IMR-90 (cell line): ENCODE measurements at regions not wholly inside any gene's neighbourhood (a gene's known extent, or its start where the extent isn't known, plus 50 kb on each side); places are given as distances from the start of the nearest gene placed in this dataset.

ENCODE experiments used
- BHLHE40 ChIP-seq: fragments of 150-350 bp; IDR thresholded peaks from 2 replicates; pipeline ENCODE4 v1.6.1; 2016; ENCODE audit warnings: mild to moderate bottlenecking, low read depth, low read length
- CEBPB ChIP-seq: IDR thresholded peaks from 2 replicates; pipeline ENCODE4 v1.6.1; 2012; ENCODE audit warnings: low read depth, low read length, improper control_type of control experiment
- FOS ChIP-seq: fragments of 150-350 bp; IDR thresholded peaks from 2 replicates; pipeline ENCODE4 v1.6.1; 2016; ENCODE audit warnings: low read depth, low read length
- MAFK ChIP-seq: IDR thresholded peaks from 2 replicates; pipeline ENCODE4 v1.6.1; 2012; ENCODE audit warnings: low read depth, low read length, improper control_type of control experiment
- MXI1 ChIP-seq: IDR thresholded peaks from 2 replicates; pipeline ENCODE4 v1.6.1; 2012; ENCODE audit warnings: low read depth, mild to moderate bottlenecking, low read length, moderate library complexity, borderline replicate concordance
- POLR2A ChIP-seq: IDR thresholded peaks from 2 replicates; pipeline ENCODE4 v1.6.1; 2012; ENCODE audit warnings: mild to moderate bottlenecking, low read depth, low read length
- RAD21 ChIP-seq: IDR thresholded peaks from 2 replicates; pipeline ENCODE4 v1.6.1; 2012; ENCODE audit warnings: low read length, improper control_type of control experiment
- RCOR1 ChIP-seq: IDR thresholded peaks from 2 replicates; pipeline ENCODE4 v1.6.1; 2012; ENCODE audit warnings: mild to moderate bottlenecking, low read length, improper control_type of control experiment; ENCODE audit not compliant: insufficient replicate concordance
- RFX5 ChIP-seq: IDR thresholded peaks from 2 replicates; pipeline ENCODE4 v1.8.0; 2012; ENCODE audit warnings: low read depth, mild to moderate bottlenecking, low read length, moderate library complexity
- SMC3 ChIP-seq: fragments of 150-350 bp; IDR thresholded peaks from 2 replicates; pipeline ENCODE4 v1.6.1; 2016; ENCODE audit warnings: low read depth, mild to moderate bottlenecking, antibody characterized with exemption, low read length, moderate library complexity
- TF ChIP-seq, protein P1 (sequence below): conservative IDR thresholded peaks from 2 replicates; pipeline ENCODE4 v1.5.1; 2012; ENCODE audit warnings: mild to moderate bottlenecking, low read depth, low read length, improper control_type of control experiment
- TF ChIP-seq, protein P2 (sequence below): fragments of 150-350 bp; IDR thresholded peaks from 2 replicates; pipeline ENCODE4 v1.6.1; 2016; ENCODE audit warnings: low read depth, mild to moderate bottlenecking, low read length, moderate library complexity, borderline replicate concordance
- TF ChIP-seq, protein P3 (sequence below): fragments of 150-350 bp; IDR thresholded peaks from 2 replicates; pipeline ENCODE4 v1.6.1; 2017; ENCODE audit warnings: mild to moderate bottlenecking, antibody characterized with exemption, low read length, low read depth

DNA sequence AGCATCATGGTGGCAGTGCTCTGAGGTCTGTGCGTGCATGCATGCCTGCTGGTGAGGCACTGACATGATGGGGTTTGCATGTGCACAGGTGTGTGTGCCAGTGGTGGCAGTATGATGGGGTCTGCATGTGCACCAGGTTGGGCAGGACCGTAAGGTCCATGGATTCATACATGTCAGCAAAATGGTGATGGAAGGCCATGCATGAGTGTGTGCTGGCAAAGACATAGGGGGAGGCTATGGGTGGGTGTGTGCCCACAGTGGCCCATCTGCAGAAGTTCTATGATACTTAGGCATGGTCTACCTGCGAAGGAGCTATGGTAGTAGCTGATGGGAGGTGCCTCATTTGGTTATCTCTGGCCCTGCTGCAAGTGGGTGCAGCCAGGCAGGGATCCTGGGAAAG, 348.0 kb upstream of the TARS1 start:
- TF ChIP-seq, protein P1, sequence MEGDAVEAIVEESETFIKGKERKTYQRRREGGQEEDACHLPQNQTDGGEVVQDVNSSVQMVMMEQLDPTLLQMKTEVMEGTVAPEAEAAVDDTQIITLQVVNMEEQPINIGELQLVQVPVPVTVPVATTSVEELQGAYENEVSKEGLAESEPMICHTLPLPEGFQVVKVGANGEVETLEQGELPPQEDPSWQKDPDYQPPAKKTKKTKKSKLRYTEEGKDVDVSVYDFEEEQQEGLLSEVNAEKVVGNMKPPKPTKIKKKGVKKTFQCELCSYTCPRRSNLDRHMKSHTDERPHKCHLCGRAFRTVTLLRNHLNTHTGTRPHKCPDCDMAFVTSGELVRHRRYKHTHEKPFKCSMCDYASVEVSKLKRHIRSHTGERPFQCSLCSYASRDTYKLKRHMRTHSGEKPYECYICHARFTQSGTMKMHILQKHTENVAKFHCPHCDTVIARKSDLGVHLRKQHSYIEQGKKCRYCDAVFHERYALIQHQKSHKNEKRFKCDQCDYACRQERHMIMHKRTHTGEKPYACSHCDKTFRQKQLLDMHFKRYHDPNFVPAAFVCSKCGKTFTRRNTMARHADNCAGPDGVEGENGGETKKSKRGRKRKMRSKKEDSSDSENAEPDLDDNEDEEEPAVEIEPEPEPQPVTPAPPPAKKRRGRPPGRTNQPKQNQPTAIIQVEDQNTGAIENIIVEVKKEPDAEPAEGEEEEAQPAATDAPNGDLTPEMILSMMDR, result no peak
- no peak for TF ChIP-seq RCOR1
- no peak for TF ChIP-seq POLR2A
- TF ChIP-seq SMC3, result no peak
- TF ChIP-seq, protein P2, sequence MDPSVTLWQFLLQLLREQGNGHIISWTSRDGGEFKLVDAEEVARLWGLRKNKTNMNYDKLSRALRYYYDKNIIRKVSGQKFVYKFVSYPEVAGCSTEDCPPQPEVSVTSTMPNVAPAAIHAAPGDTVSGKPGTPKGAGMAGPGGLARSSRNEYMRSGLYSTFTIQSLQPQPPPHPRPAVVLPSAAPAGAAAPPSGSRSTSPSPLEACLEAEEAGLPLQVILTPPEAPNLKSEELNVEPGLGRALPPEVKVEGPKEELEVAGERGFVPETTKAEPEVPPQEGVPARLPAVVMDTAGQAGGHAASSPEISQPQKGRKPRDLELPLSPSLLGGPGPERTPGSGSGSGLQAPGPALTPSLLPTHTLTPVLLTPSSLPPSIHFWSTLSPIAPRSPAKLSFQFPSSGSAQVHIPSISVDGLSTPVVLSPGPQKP, result no peak
- TF ChIP-seq MAFK, result no peak
- no peak for TF ChIP-seq RFX5
- no peak for TF ChIP-seq FOS
- TF ChIP-seq BHLHE40, result no peak
- TF ChIP-seq RAD21, result no peak
- no peak for TF ChIP-seq CEBPB
- no peak for TF ChIP-seq MXI1
- TF ChIP-seq, protein P3, sequence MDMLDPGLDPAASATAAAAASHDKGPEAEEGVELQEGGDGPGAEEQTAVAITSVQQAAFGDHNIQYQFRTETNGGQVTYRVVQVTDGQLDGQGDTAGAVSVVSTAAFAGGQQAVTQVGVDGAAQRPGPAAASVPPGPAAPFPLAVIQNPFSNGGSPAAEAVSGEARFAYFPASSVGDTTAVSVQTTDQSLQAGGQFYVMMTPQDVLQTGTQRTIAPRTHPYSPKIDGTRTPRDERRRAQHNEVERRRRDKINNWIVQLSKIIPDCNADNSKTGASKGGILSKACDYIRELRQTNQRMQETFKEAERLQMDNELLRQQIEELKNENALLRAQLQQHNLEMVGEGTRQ, result no peak
